Smooth muscle cell (in vitro differentiated cells): ENCODE measurements at regions not wholly inside any gene's neighbourhood (a gene's known extent, or its start where the extent isn't known, plus 50 kb on each side); places are given as distances from the start of the nearest gene placed in this dataset.

Source experiments
- DNase-seq: peaks from one replicate; lab custom pipeline; 2025; ENCODE audit not compliant: unreplicated experiment; lab: John Stamatoyannopoulos, UW
- H2AFZ ChIP-seq: fragments of 200-600 bp; sonication (generic); 2 replicates; pipeline ENCODE4 v1.6.0; 2016; ENCODE audit warnings: antibody characterized with exemption, low read depth, mild to moderate bottlenecking
- H3F3A ChIP-seq: fragments of 200-600 bp; sonication (generic); 2 replicates; pipeline ENCODE4 v1.6.0; 2017; ENCODE audit warnings: antibody characterized with exemption, low read depth
- H3K27ac ChIP-seq: fragments of 200-600 bp; sonication (generic); 2 replicates; pipeline ENCODE4 v1.5.1; 2016; ENCODE audit warnings: low read depth, mild to moderate bottlenecking
- H3K27me3 ChIP-seq: fragments of 200-600 bp; sonication (generic); 2 replicates; pipeline ENCODE4 v1.6.1; 2016; ENCODE audit warnings: low read depth, mild to moderate bottlenecking
- H3K36me3 ChIP-seq: fragments of 200-600 bp; sonication (generic); 2 replicates; pipeline ENCODE4 v1.5.1; 2016; ENCODE audit warnings: low read depth
- H3K4me1 ChIP-seq: fragments of 200-600 bp; sonication (generic); 2 replicates; pipeline ENCODE4 v1.5.1; 2016; ENCODE audit warnings: low read depth
- H3K4me2 ChIP-seq: fragments of 200-600 bp; sonication (generic); 2 replicates; pipeline ENCODE4 v1.6.0; 2016; ENCODE audit warnings: mild to moderate bottlenecking
- H3K4me3 ChIP-seq: fragments of 200-600 bp; sonication (generic); 2 replicates; pipeline ENCODE4 v1.5.1; 2016; ENCODE audit warnings: mild to moderate bottlenecking
- H3K79me2 ChIP-seq: fragments of 200-600 bp; sonication (generic); 2 replicates; pipeline ENCODE4 v1.6.0; 2016; ENCODE audit warnings: low read depth, mild to moderate bottlenecking
- H3K9ac ChIP-seq: fragments of 200-600 bp; sonication (generic); 2 replicates; pipeline ENCODE4 v1.6.0; 2016; ENCODE audit warnings: low read depth
- H3K9me3 ChIP-seq: fragments of 200-600 bp; sonication (generic); replicated peaks from 2 replicates; pipeline ENCODE4 v1.5.1; 2016; ENCODE audit warnings: low read depth
- H4K20me1 ChIP-seq: fragments of 200-600 bp; sonication (generic); 2 replicates; pipeline ENCODE4 v1.6.0; 2016; ENCODE audit warnings: low read depth
- WGBS: methylation state at CpG from one replicate; pipeline ENCODE4 v1.1.7; 2016; ENCODE audit warnings: low lambda C conversion rate; 5-methylcytosine and 5-hydroxymethylcytosine counted together
- TF ChIP-seq, protein P1 (sequence below): fragments of 200-600 bp; sonication (generic); IDR thresholded peaks from 2 replicates; pipeline ENCODE4 v1.5.1; 2017; ENCODE audit warnings: borderline replicate concordance, mild to moderate bottlenecking, antibody characterized with exemption; ENCODE audit not compliant: insufficient read depth, poor library complexity, severe bottlenecking

DNA sequence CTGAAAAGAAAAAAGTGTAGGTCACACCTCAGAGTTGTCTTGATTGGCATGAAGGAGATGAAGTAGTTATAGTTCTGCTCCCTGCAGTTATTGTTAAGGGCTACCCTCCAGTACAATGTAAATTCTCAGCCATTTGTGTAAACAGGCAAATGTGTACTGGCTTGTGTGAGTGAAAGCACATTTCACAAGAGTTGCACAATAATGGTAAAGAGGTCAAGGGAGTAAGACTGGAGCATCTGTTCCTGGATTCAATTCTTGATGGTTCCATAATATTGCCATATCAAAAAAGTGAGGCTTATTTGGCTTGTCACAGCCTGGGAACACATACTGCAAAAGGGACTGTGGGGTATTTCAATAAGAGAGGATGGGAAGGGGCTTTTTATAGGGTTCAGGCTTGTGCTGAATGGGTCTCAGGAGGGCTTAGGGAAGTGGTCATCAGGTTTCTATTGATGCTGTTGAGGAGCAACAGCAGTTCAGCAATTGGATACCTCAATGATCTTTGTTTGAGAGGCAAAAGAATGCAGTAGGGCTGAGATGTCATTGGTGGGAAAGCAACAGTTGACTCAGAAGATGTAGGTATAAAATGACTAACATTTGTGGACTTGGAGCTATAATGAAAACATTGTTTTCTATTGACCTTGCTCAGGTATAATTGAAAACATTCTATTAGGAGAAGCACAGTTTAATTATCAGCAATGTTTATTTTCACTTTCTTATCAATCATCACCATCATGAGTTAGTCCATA is 402.6 kb downstream of the BCKDHB start:
- Histone ChIP-seq H3K9me3 (no peaks in the 10 kb centered on the region), H2AFZ (no peak overlapping the region), H3K4me3 (no peak overlapping the region), H3F3A (no peaks in the 10 kb centered on the region), H3K36me3 (no peaks in the 10 kb centered on the region), H4K20me1 (no peaks in the 10 kb centered on the region), H3K27ac (no peak overlapping the region), H3K4me1 (no peaks in the 10 kb centered on the region), H3K27me3 (no peaks in the 10 kb centered on the region), H3K79me2 (no peaks in the 10 kb centered on the region), H3K9ac (no peak overlapping the region), H3K4me2 (no peak overlapping the region)
- TF ChIP-seq, protein P1, sequence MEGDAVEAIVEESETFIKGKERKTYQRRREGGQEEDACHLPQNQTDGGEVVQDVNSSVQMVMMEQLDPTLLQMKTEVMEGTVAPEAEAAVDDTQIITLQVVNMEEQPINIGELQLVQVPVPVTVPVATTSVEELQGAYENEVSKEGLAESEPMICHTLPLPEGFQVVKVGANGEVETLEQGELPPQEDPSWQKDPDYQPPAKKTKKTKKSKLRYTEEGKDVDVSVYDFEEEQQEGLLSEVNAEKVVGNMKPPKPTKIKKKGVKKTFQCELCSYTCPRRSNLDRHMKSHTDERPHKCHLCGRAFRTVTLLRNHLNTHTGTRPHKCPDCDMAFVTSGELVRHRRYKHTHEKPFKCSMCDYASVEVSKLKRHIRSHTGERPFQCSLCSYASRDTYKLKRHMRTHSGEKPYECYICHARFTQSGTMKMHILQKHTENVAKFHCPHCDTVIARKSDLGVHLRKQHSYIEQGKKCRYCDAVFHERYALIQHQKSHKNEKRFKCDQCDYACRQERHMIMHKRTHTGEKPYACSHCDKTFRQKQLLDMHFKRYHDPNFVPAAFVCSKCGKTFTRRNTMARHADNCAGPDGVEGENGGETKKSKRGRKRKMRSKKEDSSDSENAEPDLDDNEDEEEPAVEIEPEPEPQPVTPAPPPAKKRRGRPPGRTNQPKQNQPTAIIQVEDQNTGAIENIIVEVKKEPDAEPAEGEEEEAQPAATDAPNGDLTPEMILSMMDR, result no peak
- no peak for DNase-seq

DNA sequence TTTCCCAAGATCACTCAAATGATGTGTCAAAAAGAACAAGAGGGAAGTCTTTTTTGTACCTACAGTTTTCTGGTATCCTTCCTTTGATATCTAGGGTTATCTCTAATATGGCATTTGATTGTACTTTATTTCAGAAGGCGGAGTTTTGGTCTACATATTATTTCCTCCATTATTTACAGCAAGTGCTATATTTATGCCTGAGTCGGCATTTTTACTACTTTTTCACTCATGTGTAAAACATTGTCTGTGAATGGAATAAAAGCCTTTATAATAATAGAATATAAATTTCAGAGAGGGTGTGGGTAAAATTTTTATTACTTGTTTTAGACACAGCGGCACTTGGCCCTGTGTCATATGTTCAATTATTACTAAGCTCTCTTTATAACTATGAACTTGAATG is 398.4 kb downstream of the BCKDHB start:
- Histone ChIP-seq H3K9ac (no peak overlapping the region), H3K27ac (no peak overlapping the region), H3K4me3 (no peak overlapping the region), H3K4me1 (no peaks in the 10 kb centered on the region), H3K79me2 (no peaks in the 10 kb centered on the region), H3F3A (no peaks in the 10 kb centered on the region), H3K36me3 (no peaks in the 10 kb centered on the region), H3K27me3 (no peaks in the 10 kb centered on the region), H2AFZ (no peak overlapping the region), H3K9me3 (no peaks in the 10 kb centered on the region), H4K20me1 (no peaks in the 10 kb centered on the region), H3K4me2 (no peak overlapping the region)
- 74% methylated on average over 3 of the region's 3 CpGs for WGBS
- DNase-seq, result no peak
- TF ChIP-seq, protein P1, result no peak

DNA sequence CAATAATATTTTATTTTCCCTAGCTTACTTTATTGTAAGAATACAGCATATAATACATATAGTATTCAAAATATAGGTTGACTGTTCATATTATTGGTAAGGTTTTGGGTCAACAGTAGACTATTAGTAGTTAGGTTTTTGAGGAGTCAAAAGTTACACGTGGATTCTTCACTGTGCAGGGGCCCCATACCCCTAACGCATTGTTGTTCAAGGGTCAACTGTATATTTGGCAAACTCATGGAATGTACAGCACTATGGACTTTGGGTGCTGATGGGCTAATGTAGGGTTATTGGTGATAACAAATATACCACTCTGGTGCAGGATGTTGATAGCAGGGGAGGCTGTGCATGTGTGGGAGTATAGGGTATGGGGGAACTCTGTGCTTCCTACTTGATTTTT is 397.2 kb downstream of the BCKDHB start:
- 92% methylated on average over 2 of the region's 2 CpGs for WGBS
- Histone ChIP-seq H4K20me1 (no peaks in the 10 kb centered on the region), H3F3A (no peaks in the 10 kb centered on the region), H3K4me1 (no peaks in the 10 kb centered on the region), H3K9me3 (no peaks in the 10 kb centered on the region), H3K36me3 (no peaks in the 10 kb centered on the region), H3K9ac (no peak overlapping the region), H2AFZ (no peak overlapping the region), H3K27me3 (no peaks in the 10 kb centered on the region), H3K27ac (no peak overlapping the region), H3K4me2 (no peak overlapping the region), H3K79me2 (no peaks in the 10 kb centered on the region), H3K4me3 (no peak overlapping the region)
- DNase-seq, result no peak
- TF ChIP-seq, protein P1, result no peak

DNA sequence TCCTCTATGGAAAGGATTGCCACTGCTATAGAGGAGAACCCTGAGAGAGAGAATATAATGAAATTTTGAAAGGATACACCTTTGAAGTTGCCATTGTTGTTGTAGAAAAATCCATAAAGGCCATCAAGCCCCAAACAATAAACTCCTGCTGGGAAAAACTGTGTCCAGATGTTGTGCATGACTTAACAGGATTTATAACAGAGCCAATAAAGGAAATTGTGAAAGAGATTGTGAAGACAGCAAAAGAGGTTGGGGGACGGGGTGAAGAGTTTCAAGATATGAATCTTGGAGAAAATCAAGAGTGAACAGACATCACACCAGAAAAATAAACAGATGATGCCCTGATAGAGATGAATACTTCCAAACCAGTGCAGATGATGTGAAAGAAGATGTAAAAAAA is 396.4 kb downstream of the BCKDHB start:
- Histone ChIP-seq H3K27me3 (no peaks in the 10 kb centered on the region), H3K9ac (no peak overlapping the region), H3K4me2 (no peak overlapping the region), H2AFZ (no peak overlapping the region), H3K36me3 (no peaks in the 10 kb centered on the region), H3F3A (no peaks in the 10 kb centered on the region), H3K27ac (no peak overlapping the region), H3K79me2 (no peaks in the 10 kb centered on the region), H3K4me1 (no peaks in the 10 kb centered on the region), H3K9me3 (no peaks in the 10 kb centered on the region), H3K4me3 (no peak overlapping the region), H4K20me1 (no peaks in the 10 kb centered on the region)
- TF ChIP-seq, protein P1, result no peak
- 44% methylated on average over 1 of the region's 1 CpG for WGBS
- DNase-seq, result no peak
